H1 (cell line): ENCODE measurements at regions not wholly inside any gene's neighbourhood (a gene's known extent, or its start where the extent isn't known, plus 50 kb on each side); places are given as distances from the start of the nearest gene placed in this dataset.

Experiments
- CTCF ChIA-PET: fragments of 300-600 bp; sonication (Branson Sonifier 250); formaldehyde crosslinking; loops from one replicate; lab custom pipeline; 2021; ENCODE audit not compliant: partially characterized antibody; lab: Charles Lee
- POLR2A ChIA-PET: fragments of 300-600 bp; sonication (Branson Sonifier 250); formaldehyde crosslinking; loops from one replicate; lab custom pipeline; 2021; ENCODE audit warnings: inconsistent platforms; ENCODE audit not compliant: partially characterized antibody; lab: Charles Lee
- DNase-seq, 2 experiments: peaks; one replicate each; pipeline versions ENCODE4 v3.0.0 to v3.0.0-alpha.2; 2010 to 2022; ENCODE audit warnings: low spot score in 2 of 2, low read depth in 1 of 2, mixed read lengths in 1 of 2
- FAIRE-seq: peaks from 2 replicates; lab custom pipeline; 2011; peaks lifted over from hg19 to GRCh38; lab: Jason Lieb, UNC
- H2AFZ ChIP-seq: 2 replicates; pipeline ENCODE4 v1.8.1; 2012; ENCODE audit warnings: low read length, inconsistent platforms
- H2AK5ac ChIP-seq: 2 replicates; pipeline ENCODE4 v1.6.1; 2013; ENCODE audit warnings: low read depth, low read length
- H2BK120ac ChIP-seq: replicated peaks from 2 replicates; pipeline ENCODE3; 2013; ENCODE audit warnings: low read depth, low read length, inconsistent platforms
- H2BK12ac ChIP-seq: 2 replicates; pipeline ENCODE4 v1.6.1; 2013; ENCODE audit warnings: low read depth, low read length
- H2BK15ac ChIP-seq: 2 replicates; pipeline ENCODE4 v1.6.1; 2013; ENCODE audit warnings: low read length
- H2BK20ac ChIP-seq: 2 replicates; pipeline ENCODE4 v1.6.1; 2013; ENCODE audit warnings: low read length
- H2BK5ac ChIP-seq: 2 replicates; pipeline ENCODE4 v1.6.1; 2013; ENCODE audit warnings: low read depth, low read length
- H3K14ac ChIP-seq: 2 replicates; pipeline ENCODE4 v1.6.1; 2013; ENCODE audit warnings: inconsistent platforms; ENCODE audit not compliant: insufficient read length
- H3K18ac ChIP-seq: 2 replicates; pipeline ENCODE4 v1.6.1; 2013; ENCODE audit warnings: low read length; ENCODE audit errors: extremely low read depth
- H3K23ac ChIP-seq: 2 replicates; pipeline ENCODE4 v1.6.1; 2013; ENCODE audit warnings: inconsistent platforms; ENCODE audit not compliant: insufficient read length
- H3K23me2 ChIP-seq: 2 replicates; pipeline ENCODE4 v1.6.1; 2013; ENCODE audit warnings: low read depth, low read length
- H3K27ac ChIP-seq: 2 replicates; pipeline ENCODE4 v1.6.1; 2011; ENCODE audit warnings: low read depth, low read length, inconsistent platforms
- H3K27me3 ChIP-seq, 4 experiments: replicated peaks in 1 of 4; 1 replicate in 1 of 4; 2 replicates in 3 of 4; pipeline versions ENCODE4 v1.6.1 to v1.8.1; 2011 to 2013; ENCODE audit warnings: low read length in 3 of 4, mild to moderate bottlenecking in 3 of 4, inconsistent platforms in 2 of 4, mixed read lengths in 2 of 4, moderate library complexity in 1 of 4; ENCODE audit not compliant: control insufficient read depth in 3 of 4, insufficient read depth in 3 of 4; ENCODE audit errors: extremely low read depth in 1 of 4
- H3K36me3 ChIP-seq, 4 experiments: 2 replicates each; pipeline versions ENCODE4 v1.6.1 to v1.8.1; 2011 to 2013; ENCODE audit warnings: mild to moderate bottlenecking in 4 of 4, low read length in 3 of 4, moderate library complexity in 2 of 4, control low read depth in 1 of 4, inconsistent platforms in 1 of 4; ENCODE audit not compliant: insufficient read depth in 4 of 4, control insufficient read depth in 2 of 4
- H3K4ac ChIP-seq: replicated peaks from 2 replicates; pipeline ENCODE3; 2013; ENCODE audit warnings: low read length, low read depth, mixed read lengths, inconsistent platforms; ENCODE audit not compliant: insufficient read length
- H3K4me1 ChIP-seq, 4 experiments: replicated peaks in 1 of 4; 1 replicate in 1 of 4; 2 replicates in 3 of 4; pipeline versions ENCODE4 v1.6.1 to v1.8.1; 2011 to 2013; ENCODE audit warnings: low read length in 3 of 4, inconsistent platforms in 2 of 4, mixed read lengths in 1 of 4; ENCODE audit not compliant: insufficient read depth in 4 of 4, control insufficient read depth in 3 of 4
- H3K4me2 ChIP-seq, 2 experiments: 2 replicates each; pipeline versions ENCODE4 v1.6.1 to v1.8.1; 2011 to 2013; ENCODE audit warnings: low read depth in 2 of 2, low read length in 2 of 2, control low read depth in 1 of 2, inconsistent platforms in 1 of 2, mild to moderate bottlenecking in 1 of 2; ENCODE audit not compliant: insufficient read depth in 1 of 2
- H3K4me3 ChIP-seq, 4 experiments: fragments of 200-600, 300-600 bp in 1 of 4; sonication (generic), shearing (Covaris generic), sonication (Bioruptor Twin) in 1 of 4; 2 replicates each; pipeline versions ENCODE4 v1.5.1 to v1.8.1; 2011 to 2016; ENCODE audit warnings: low read length in 4 of 4, low read depth in 3 of 4, control low read depth in 2 of 4, inconsistent platforms in 2 of 4, mild to moderate bottlenecking in 2 of 4, mixed read lengths in 1 of 4, moderate library complexity in 1 of 4; ENCODE audit not compliant: insufficient read depth in 2 of 4; ENCODE audit errors: extremely low read depth in 1 of 4
- H3K56ac ChIP-seq: replicated peaks from 2 replicates; pipeline ENCODE3; 2013; ENCODE audit warnings: low read depth, mild to moderate bottlenecking, mixed read lengths, low read length, inconsistent platforms; ENCODE audit not compliant: insufficient read length
- H3K79me1 ChIP-seq: 2 replicates; pipeline ENCODE4 v1.6.1; 2013; ENCODE audit warnings: low read depth, low read length, control low read depth
- H3K79me2 ChIP-seq, 2 experiments: 2 replicates each; pipeline versions ENCODE4 v1.6.1 to v1.8.1; 2012 to 2013; ENCODE audit warnings: low read length in 2 of 2, mild to moderate bottlenecking in 2 of 2, inconsistent platforms in 1 of 2; ENCODE audit not compliant: insufficient read depth in 2 of 2, control insufficient read depth in 1 of 2
- H3K9ac ChIP-seq, 4 experiments: replicated peaks in 1 of 4; 1 replicate in 1 of 4; 2 replicates in 3 of 4; pipeline versions ENCODE4 v1.6.1 to v1.8.1; 2011 to 2013; ENCODE audit warnings: low read depth in 3 of 4, low read length in 3 of 4, control low read depth in 2 of 4, mild to moderate bottlenecking in 2 of 4, moderate library complexity in 2 of 4, inconsistent platforms in 1 of 4; ENCODE audit errors: extremely low read depth in 1 of 4
- H3K9me3 ChIP-seq, 2 experiments: 2 replicates each; pipeline versions ENCODE4 v1.6.1 to v1.8.1; 2012 to 2013; ENCODE audit warnings: mild to moderate bottlenecking in 2 of 2, moderate library complexity in 2 of 2, control low read depth in 1 of 2, inconsistent platforms in 1 of 2, low read depth in 1 of 2, low read length in 1 of 2, mixed read lengths in 1 of 2; ENCODE audit not compliant: insufficient read depth in 2 of 2
- H4K20me1 ChIP-seq, 2 experiments: replicated peaks in 1 of 2; 2 replicates each; pipeline versions ENCODE3 to v1.8.1; 2011 to 2013; ENCODE audit warnings: inconsistent platforms in 2 of 2, low read length in 2 of 2, mild to moderate bottlenecking in 1 of 2; ENCODE audit not compliant: insufficient read depth in 2 of 2, control insufficient read depth in 1 of 2
- H4K5ac ChIP-seq: 2 replicates; pipeline ENCODE4 v1.6.1; 2013; ENCODE audit warnings: low read length, low read depth, mixed read lengths, inconsistent platforms; ENCODE audit not compliant: insufficient read length
- H4K8ac ChIP-seq: 2 replicates; pipeline ENCODE4 v1.8.0; 2013; ENCODE audit warnings: mild to moderate bottlenecking, moderate library complexity, low read length, inconsistent platforms; ENCODE audit not compliant: insufficient read depth; ENCODE audit errors: extremely low read depth
- H4K91ac ChIP-seq: replicated peaks from 2 replicates; pipeline ENCODE3; 2013; ENCODE audit warnings: low read length, mixed read lengths, inconsistent platforms; ENCODE audit not compliant: insufficient read length
- BACH1 ChIP-seq: IDR thresholded peaks from 2 replicates; pipeline ENCODE4 v1.6.1; 2012; ENCODE audit warnings: low read length, improper control_type of control experiment
- EGR1 ChIP-seq: IDR thresholded peaks from 2 replicates; pipeline ENCODE4 v1.6.1; 2011; ENCODE audit warnings: low read depth, low read length, borderline replicate concordance
- GABPA ChIP-seq: IDR thresholded peaks from 2 replicates; pipeline ENCODE4 v1.6.1; 2011; ENCODE audit warnings: mild to moderate bottlenecking, low read length, moderate library complexity, borderline replicate concordance; ENCODE audit not compliant: insufficient read depth
- GTF2F1 ChIP-seq: IDR thresholded peaks from 2 replicates; pipeline ENCODE4 v1.6.1; 2012; ENCODE audit warnings: low read depth, low read length, improper control_type of control experiment, borderline replicate concordance
- MAX ChIP-seq: IDR thresholded peaks from 2 replicates; pipeline ENCODE4 v1.6.1; 2012; ENCODE audit warnings: inconsistent platforms
- POLR2A ChIP-seq, 2 experiments: IDR thresholded peaks; 1 replicate in 1 of 2; 2 replicates in 1 of 2; pipeline ENCODE4 v1.6.1; 2011; ENCODE audit warnings: low read depth in 2 of 2, low read length in 2 of 2, mild to moderate bottlenecking in 2 of 2; ENCODE audit errors: control extremely low read depth in 1 of 2
- POLR2AphosphoS5 ChIP-seq: IDR thresholded peaks from 2 replicates; pipeline ENCODE4 v1.6.1; 2011; ENCODE audit warnings: low read depth, low read length
- TAF7 ChIP-seq: optimal IDR thresholded peaks from 2 replicates; pipeline ENCODE3; 2011; ENCODE audit warnings: low read depth, mild to moderate bottlenecking, inconsistent platforms, low read length, moderate library complexity, borderline replicate concordance
- TBP ChIP-seq: IDR thresholded peaks from 2 replicates; pipeline ENCODE4 v1.6.1; 2011; ENCODE audit warnings: low read depth, low read length, improper control_type of control experiment
- TEAD4 ChIP-seq: IDR thresholded peaks from 2 replicates; pipeline ENCODE4 v1.6.1; 2012; ENCODE audit warnings: low read depth, low read length, inconsistent platforms, mixed read lengths

GRCh38 chr14:41409806-41410205 lies 196.9 kb upstream of the LRFN5 start (continued):
- TF ChIP-seq TBP = no peak
- TF ChIP-seq, all 59 proteins: peak for 0

- Histone ChIP-seq H3K4me2 (no peak overlapping the region), H3K23me2 (no peaks in the 10 kb centered on the region), H3K4me1 (peaks cover 0 to 6% (median 4%) of the 10 kb centered on the region in 4 experiments; a peak in 2 of 7 replicates), H3K79me2 (no peaks in the 10 kb centered on the region), H2BK120ac (no peak overlapping the region), H2BK20ac (no peak overlapping the region), H4K91ac (no peak overlapping the region), H4K5ac (no peak overlapping the region), H3K14ac (no peak overlapping the region), H3K27ac (no peak overlapping the region), H3K79me1 (no peaks in the 10 kb centered on the region), H2BK5ac (no peak overlapping the region), H2AFZ (no peak overlapping the region), H4K8ac (no peak overlapping the region), H3K23ac (no peak overlapping the region), H3K27me3 (no peaks in the 10 kb centered on the region; a peak in 3 of 7 replicates), H3K4me3 (peak overlapping the region in 1 of 4 experiments; percentile 7; a peak in 1 of 8 replicates), H3K9me3 (no peaks in the 10 kb centered on the region), H3K18ac (no peak overlapping the region), H2BK15ac (no peak overlapping the region), H3K56ac (no peak overlapping the region), H3K4ac (no peak overlapping the region), H3K9ac (no peak overlapping the region), H2AK5ac (no peak overlapping the region), H4K20me1 (no peaks in the 10 kb centered on the region), H2BK12ac (no peak overlapping the region), H3K36me3 (no peaks in the 10 kb centered on the region)
- FAIRE-seq (no peak), DNase-seq (no peak)
- POLR2A ChIA-PET = no interaction called here
- no peak for TF ChIP-seq POLR2AphosphoS5
- TF ChIP-seq TAF7 = no peak
- TF ChIP-seq MAX = no peak
- no peak for TF ChIP-seq BACH1
- no peak for TF ChIP-seq POLR2A (IDR thresholded peaks at IDR 0.05; ENCODE audit: control extremely low read depth in 1 of 2, low read depth in 2 of 2, low read length in 2 of 2)
- no peak for TF ChIP-seq TEAD4
- no peak for TF ChIP-seq GABPA
- TF ChIP-seq EGR1 = no peak
- TF ChIP-seq GTF2F1 = no peak
- CTCF ChIA-PET = no interaction called here
Observed at GRCh38 chr14:41404126-41404525, 202.6 kb upstream of the LRFN5 start.
